K562 (cell line): ENCODE measurements at regions not wholly inside any gene's neighbourhood (a gene's known extent, or its start where the extent isn't known, plus 50 kb on each side); places are given as distances from the start of the nearest gene placed in this dataset.
"Not testable (repeated sequence)": the region's sequence is repeated elsewhere in the genome, so short reads cannot be mapped to it uniquely, and the experiment has no call there.

ENCODE experiments used
- ATAC-seq: fragments of 200-7000 bp; cut with Tn5 transposase; 3 replicates; pipeline ENCODE4 v1.9.1; 2020; ENCODE audit warnings: moderate library complexity
- BruUV-seq: library from RNA; stranded (reverse); fragments of 400-500 nt; replicated peaks from 2 replicates; lab custom pipeline; 2021; lab: Mats Ljungman, UMichigan
- CTCF ChIA-PET: fragments of 300-600 bp; formaldehyde crosslinking; extraction: SDS; loops from one replicate; lab custom pipeline; 2021; ENCODE audit warnings: low intra/inter-chr PET ratio; lab: Yijun Ruan, JAX
- POLR2A ChIA-PET: fragments of 300-600, 350-650 bp; sonication (Branson Sonifier 250); formaldehyde crosslinking; extraction: SDS; loops from one replicate; lab custom pipeline; 2021; ENCODE audit warnings: antibody characterized with exemption, inconsistent platforms; lab: Yijun Ruan, JAX
- DNase-seq, 4 experiments: peaks; one replicate each; pipeline versions ENCODE4 v3.0.0 to v3.0.0-alpha.2; 2011 to 2018; ENCODE audit warnings: low spot score in 3 of 4, mixed read lengths in 3 of 4; ENCODE audit errors: extremely low read depth in 1 of 4
- FAIRE-seq: peaks from 2 replicates; lab custom pipeline; 2011; peaks lifted over from hg19 to GRCh38; lab: Jason Lieb, UNC
- H2AFZ ChIP-seq: 2 replicates; pipeline ENCODE4 v1.6.0; 2011; ENCODE audit warnings: low read depth, low read length, control low read depth, inconsistent platforms
- H3K27ac ChIP-seq: fragments of 200-600 bp; 3 replicates; pipeline ENCODE4 v1.8.0; 2011; ENCODE audit warnings: low read depth, mild to moderate bottlenecking, control low read depth, inconsistent platforms, low read length, moderate library complexity, mixed read lengths; ENCODE audit errors: extremely low read depth
- H3K27me3 ChIP-seq, 2 experiments: fragments of 300-600 bp in 1 of 2; 2 replicates in 1 of 2; 3 replicates in 1 of 2; pipeline versions ENCODE4 v1.6.0 to v1.8.0; 2011; ENCODE audit warnings: inconsistent platforms in 2 of 2, low read length in 2 of 2, mild to moderate bottlenecking in 1 of 2, mixed read lengths in 1 of 2, moderate library complexity in 1 of 2; ENCODE audit not compliant: control insufficient read depth in 2 of 2, insufficient read depth in 2 of 2
- H3K36me3 ChIP-seq: fragments of 300-600 bp; 3 replicates; pipeline ENCODE4 v1.8.0; 2011; ENCODE audit warnings: mild to moderate bottlenecking, low read length, inconsistent platforms; ENCODE audit not compliant: control insufficient read depth, insufficient read depth
- H3K4me1 ChIP-seq, 2 experiments: fragments of 200-600 bp in 1 of 2; replicated peaks in 1 of 2; 2 replicates in 1 of 2; 3 replicates in 1 of 2; pipeline versions ENCODE4 v1.5.1 to v1.8.0; 2011; ENCODE audit warnings: inconsistent platforms in 2 of 2, low read length in 2 of 2, mild to moderate bottlenecking in 1 of 2, mixed read lengths in 1 of 2, moderate library complexity in 1 of 2; ENCODE audit not compliant: control insufficient read depth in 2 of 2, insufficient read depth in 2 of 2
- H3K4me2 ChIP-seq: 2 replicates; pipeline ENCODE4 v1.6.1; 2011; ENCODE audit warnings: low read length, control low read depth, inconsistent platforms, mixed read lengths; ENCODE audit not compliant: insufficient read depth
- H3K4me3 ChIP-seq: fragments of 200-600 bp; sonication (generic), shearing (Covaris generic); 2 replicates; pipeline ENCODE4 v1.5.1; 2016; ENCODE audit warnings: control low read depth, inconsistent platforms
- H3K79me2 ChIP-seq: fragments of 200-600 bp; 3 replicates; pipeline ENCODE4 v1.8.0; 2011; ENCODE audit warnings: low read length, inconsistent platforms; ENCODE audit not compliant: control insufficient read depth, insufficient read depth
- H3K9ac ChIP-seq, 2 experiments: 2 replicates each; pipeline versions ENCODE4 v1.6.0 to v1.6.1; 2011; ENCODE audit warnings: low read depth in 2 of 2, low read length in 2 of 2, control low read depth in 1 of 2, inconsistent platforms in 1 of 2, mild to moderate bottlenecking in 1 of 2, mixed read lengths in 1 of 2; ENCODE audit not compliant: insufficient read depth in 1 of 2
- H3K9me1 ChIP-seq: one replicate; pipeline ENCODE4 v1.6.0; 2011; ENCODE audit warnings: inconsistent platforms, mild to moderate bottlenecking, low read length, moderate library complexity; ENCODE audit not compliant: control insufficient read depth, insufficient read depth
- H3K9me3 ChIP-seq: replicated peaks from 2 replicates; pipeline ENCODE4 v1.5.1; 2011; ENCODE audit warnings: low read depth, low read length, inconsistent platforms; ENCODE audit not compliant: control insufficient read depth, insufficient read depth
- H4K20me1 ChIP-seq: replicated peaks from 2 replicates; pipeline ENCODE4 v1.6.1; 2011; ENCODE audit warnings: low read length, inconsistent platforms, mixed read lengths; ENCODE audit not compliant: control insufficient read depth, insufficient read depth
- BCOR ChIP-seq: fragments of 450-650 bp; IDR thresholded peaks from 2 replicates; pipeline ENCODE4 v1.6.1; 2016
- KDM1A ChIP-seq, 2 experiments: fragments of 450-650 bp; IDR thresholded peaks; 2 replicates each; pipeline ENCODE4 v1.6.1; 2016; ENCODE audit warnings: mild to moderate bottlenecking in 2 of 2
- RBM25 ChIP-seq: fragments of 200-400 bp; formaldehyde crosslinking; IDR thresholded peaks from 2 replicates; pipeline ENCODE4 v1.6.1; 2018; ENCODE audit warnings: low read length, low read depth, moderate library complexity; ENCODE audit not compliant: severe bottlenecking
- ZNF146 ChIP-seq: IDR thresholded peaks from one replicate; pipeline ENCODE4 v1.6.1; 2018; ENCODE audit warnings: missing compliant biosample characterization; ENCODE audit not compliant: unreplicated experiment
- WGBS: fragments of 100-300 bp; shearing (Covaris generic); methylation state at CpG from one replicate; pipeline ENCODE4 v1.1.6; 2016; ENCODE audit warnings: low coverage, mixed read lengths; ENCODE audit not compliant: insufficient coverage; ENCODE audit errors: missing lambda C conversion rate; 5-methylcytosine and 5-hydroxymethylcytosine counted together
- in situ Hi-C: fragments of 300-500 bp; cut with MboI; formaldehyde crosslinking; loops from 4 replicates; pipeline ENCODE4 v1.15.0; 2018; ENCODE audit warnings: inconsistent platforms, mixed read lengths
- intact Hi-C: fragments of 100-400 bp; cut with micrococcal nuclease; formaldehyde crosslinking; loops from 2 replicates; pipeline ENCODE4 v1.14.2; 2022

- peak; percentile 82 for TF ChIP-seq ZNF146
- TF ChIP-seq BCOR: peak; percentile 76
- 0 out of 4 replicates have a peak, but pooled peaks of 1 of the 2 experiments have one; percentile 30 for TF ChIP-seq KDM1A (IDR thresholded peaks at IDR 0.05)
- peak; percentile 48 for TF ChIP-seq RBM25
- in situ Hi-C loops, H3K9me1 ChIP-seq, H3K27ac ChIP-seq, BruUV-seq, H3K36me3 ChIP-seq, H4K20me1 ChIP-seq, intact Hi-C loops, H3K9me3 ChIP-seq, ATAC-seq, H3K4me3 ChIP-seq, CTCF ChIA-PET, H3K79me2 ChIP-seq, POLR2A ChIA-PET, H3K9ac ChIP-seq, FAIRE-seq, H3K27me3 ChIP-seq, DNase-seq, H2AFZ ChIP-seq, H3K4me2 ChIP-seq, H3K4me1 ChIP-seq: not testable (repeated sequence)
- WGBS: 18% methylated on average over 4 of the region's 7 CpGs
Measured at GRCh38 chr2:87386063-87386560, 361.8 kb upstream of the PLGLB2 start.

- H3K4me3 ChIP-seq, H3K79me2 ChIP-seq, H3K27me3 ChIP-seq, H3K36me3 ChIP-seq, DNase-seq, H4K20me1 ChIP-seq, in situ Hi-C loops, H3K9me1 ChIP-seq, ATAC-seq, POLR2A ChIA-PET, H3K27ac ChIP-seq, BruUV-seq, H3K9me3 ChIP-seq, intact Hi-C loops, H3K9ac ChIP-seq, H2AFZ ChIP-seq, H3K4me2 ChIP-seq, H3K4me1 ChIP-seq, FAIRE-seq, CTCF ChIA-PET: not testable (repeated sequence)
- WGBS: 0% methylated on average over 1 of the region's 1 CpG
Measured at GRCh38 chr2:87395784-87396183, 352.1 kb upstream of the PLGLB2 start.

DNA sequence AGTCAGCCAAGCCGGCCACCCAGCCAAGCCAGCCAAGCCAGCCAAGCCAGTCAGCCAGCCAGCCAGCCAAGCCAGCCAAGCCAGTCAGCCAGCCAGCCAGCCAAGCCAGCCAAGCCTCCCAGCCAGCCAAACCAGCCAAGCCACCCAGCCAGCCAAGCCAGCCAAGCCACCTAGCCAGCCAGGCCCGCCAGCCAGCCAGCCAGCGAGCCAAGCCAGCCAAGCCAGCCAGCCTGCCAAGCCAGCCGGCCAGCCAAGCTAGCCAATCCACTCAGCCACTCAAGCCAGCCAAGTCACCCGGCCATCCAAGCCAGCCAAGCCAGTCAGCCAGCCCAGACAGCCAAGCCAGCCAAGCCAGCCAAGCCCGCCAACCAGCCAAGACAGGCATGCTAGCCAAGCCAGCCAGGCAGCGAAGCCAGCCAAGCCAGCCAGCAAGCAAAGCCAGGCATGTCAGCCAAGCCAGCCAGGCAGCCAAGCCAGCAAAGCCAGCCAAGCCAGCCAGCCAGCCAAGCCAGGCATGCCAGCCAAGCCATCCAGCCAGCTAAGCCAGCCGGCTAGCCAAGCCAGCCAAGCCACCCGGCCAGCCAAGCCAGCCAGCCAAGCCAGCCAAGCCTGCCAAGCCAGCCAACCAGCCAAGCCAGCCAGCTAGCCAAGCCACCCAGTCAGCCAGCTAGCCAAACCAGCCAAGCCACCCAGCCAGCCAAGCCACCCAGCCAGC, 351.2 kb upstream of the PLGLB2 start:
- DNase-seq, H3K9me3 ChIP-seq, H3K36me3 ChIP-seq, H4K20me1 ChIP-seq, H3K9ac ChIP-seq, intact Hi-C loops, H2AFZ ChIP-seq, FAIRE-seq, POLR2A ChIA-PET, H3K79me2 ChIP-seq, H3K4me3 ChIP-seq, H3K27ac ChIP-seq, H3K9me1 ChIP-seq, H3K4me2 ChIP-seq, in situ Hi-C loops, CTCF ChIA-PET, H3K4me1 ChIP-seq, BruUV-seq, H3K27me3 ChIP-seq, ATAC-seq: not testable (repeated sequence)
- WGBS: 9% methylated on average over 7 of the region's 9 CpGs
